Activated CD4-positive, alpha-beta T cell treated with anti-CD3 and anti-CD28 coated beads, Interleukin-2, amount 50 U/mL, for 24 hours (primary cell): ENCODE measurements at regions not wholly inside any gene's neighbourhood (a gene's known extent, or its start where the extent isn't known, plus 50 kb on each side); places are given as distances from the start of the nearest gene placed in this dataset.

Experiments used
- DNase-seq, 2 donors: peaks; one replicate each; pipeline ENCODE4 v3.0.0-alpha.2; 2020; ENCODE audit warnings: low read depth in 1 of 2, low spot score in 1 of 2

GRCh38 chr1:90561103-90561783 is 155.9 kb downstream of the BARHL2 start:
- DNase-seq = no peak

DNA sequence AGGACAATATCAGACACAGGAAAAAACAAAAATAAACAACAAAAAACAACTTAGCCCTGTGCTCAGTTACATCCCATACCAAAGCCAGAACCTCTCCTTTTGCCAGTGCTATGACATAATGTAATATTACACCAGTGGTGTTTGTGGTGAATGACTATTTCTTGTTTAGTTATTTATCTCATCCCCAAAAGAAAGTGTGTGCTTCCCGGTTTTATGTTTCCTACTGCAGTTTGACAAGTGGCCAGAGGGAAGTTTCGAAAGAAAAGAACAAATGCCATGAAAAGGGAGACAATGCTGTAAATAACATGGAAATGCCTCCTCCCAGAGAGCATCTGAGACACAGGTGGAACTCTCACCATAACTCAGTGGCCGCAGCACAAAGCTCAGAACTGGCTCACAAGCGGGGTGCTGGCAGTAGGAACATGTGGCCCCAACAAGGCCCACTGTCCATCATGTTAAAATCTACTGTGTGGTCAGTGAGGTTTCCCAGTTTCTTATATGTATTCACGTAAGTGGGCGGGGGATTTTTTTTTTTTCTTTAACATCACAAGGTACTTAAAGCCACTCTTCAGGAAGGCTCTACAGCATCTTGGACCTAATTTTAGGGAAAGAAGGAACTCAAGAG is 158.2 kb downstream of the BARHL2 start:
- no peak for DNase-seq

- DNase-seq = no peak
Observed at GRCh38 chr1:90558126-90558525, 159.0 kb downstream of the BARHL2 start.

DNA sequence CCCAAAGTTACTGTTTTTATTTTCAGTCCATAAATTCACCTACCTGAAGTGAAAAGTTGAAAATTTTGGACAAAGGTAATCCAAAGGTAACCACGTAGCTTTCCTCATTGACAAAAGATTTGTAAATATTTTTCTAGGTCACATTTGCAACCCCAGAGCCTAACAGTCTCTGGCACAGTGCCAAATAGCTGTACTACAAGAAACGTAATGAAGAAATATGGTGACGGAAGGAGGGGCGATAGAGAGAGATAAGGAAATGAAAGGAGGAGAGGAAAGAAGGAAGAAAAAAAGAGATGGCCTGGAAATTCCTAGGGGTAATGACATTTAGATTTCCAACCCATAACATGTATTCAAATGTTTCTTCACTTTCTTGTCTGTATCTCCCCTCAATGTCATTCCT is 159.4 kb downstream of the BARHL2 start:
- no peak for DNase-seq

DNA sequence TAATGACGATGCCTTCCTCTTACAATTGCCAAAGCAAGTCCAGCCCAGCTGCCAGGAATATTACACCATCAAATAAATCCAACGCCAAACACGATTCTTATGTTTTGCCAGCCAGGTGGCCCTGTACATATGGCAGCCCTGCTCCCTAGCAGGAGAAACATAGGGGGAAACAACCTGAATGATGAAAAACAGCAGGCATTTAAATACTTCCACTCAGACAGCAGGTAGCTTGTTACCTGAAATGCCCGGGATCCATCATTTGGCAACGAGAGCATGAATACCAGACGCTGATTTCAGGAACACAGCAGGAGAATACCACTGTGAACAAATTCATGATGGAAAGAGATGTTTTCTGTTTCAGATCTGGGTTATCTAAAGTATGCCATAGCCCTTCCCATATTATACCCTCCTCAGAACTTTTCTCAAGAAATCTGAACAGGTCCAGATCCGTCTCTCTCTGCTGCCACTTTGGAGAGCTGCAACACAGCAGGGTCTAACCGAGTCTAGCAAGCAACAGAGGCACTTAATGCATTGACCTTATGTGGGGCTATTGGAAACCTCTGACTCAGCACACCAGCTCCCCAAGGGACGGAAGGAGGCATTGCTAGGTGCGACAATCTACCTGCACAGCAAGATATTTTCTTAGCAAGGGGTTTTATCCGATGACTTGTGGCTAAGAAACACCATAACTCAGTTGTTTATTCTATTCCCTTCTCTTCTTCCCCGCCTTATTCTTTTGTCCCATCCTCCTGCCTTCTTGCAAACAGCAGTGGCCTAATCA is 166.3 kb downstream of the BARHL2 start:
- DNase-seq = no peak

DNA sequence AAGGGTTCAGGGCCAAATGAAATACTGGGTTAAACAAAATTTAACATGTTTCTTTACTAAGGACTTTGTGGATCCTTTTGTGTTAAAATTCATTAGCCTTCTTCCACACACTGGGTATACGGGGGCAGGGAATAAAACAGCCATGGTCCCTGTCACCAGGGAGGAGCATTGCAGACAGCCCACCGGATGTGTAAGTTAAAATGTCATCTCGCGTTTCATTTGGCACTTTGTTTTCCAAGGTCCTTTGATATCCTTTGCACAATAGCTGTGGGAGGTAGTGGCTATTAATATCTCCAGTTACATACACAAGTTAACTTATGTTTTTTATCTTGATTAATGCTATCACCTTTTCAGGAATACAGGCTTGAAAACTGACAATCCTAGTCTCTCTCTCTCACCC is 172.7 kb downstream of the BARHL2 start:
- DNase-seq = no peak

DNA sequence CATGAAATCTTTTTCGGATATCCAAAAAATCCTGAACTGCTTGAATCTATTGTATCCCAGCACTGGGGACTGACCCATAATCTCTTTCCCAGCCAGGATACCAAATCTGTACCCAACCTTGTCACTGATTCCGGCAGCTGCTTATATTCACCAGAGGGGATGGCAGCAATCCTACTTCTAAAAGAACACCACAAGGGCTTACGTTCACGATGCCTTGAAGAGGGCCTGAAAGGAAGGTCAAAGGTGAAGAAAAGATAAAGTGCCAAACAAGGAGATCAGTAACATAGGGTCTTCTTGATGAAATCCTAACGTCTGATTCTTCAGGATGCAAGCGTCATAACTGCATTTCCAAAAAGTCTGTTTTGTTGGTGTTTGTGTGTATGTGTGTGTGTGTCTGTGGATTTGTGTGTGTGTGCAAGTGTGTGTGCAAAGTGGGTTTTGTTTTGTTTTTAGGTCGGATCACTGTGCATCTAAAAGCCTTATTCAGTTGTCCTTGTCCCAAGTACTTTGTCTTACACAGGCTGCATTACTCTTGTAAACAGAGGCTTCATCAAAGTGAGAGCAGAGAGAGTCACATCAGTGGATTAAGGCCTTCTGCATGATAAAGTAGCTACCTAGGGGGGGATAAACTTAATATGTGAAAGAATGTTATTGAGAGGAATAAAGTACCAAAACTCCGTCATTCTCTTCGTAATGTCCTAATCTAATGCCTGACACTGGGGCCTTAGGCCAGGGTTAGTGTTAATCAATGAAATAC is 179.3 kb downstream of the BARHL2 start:
- DNase-seq = no peak

GRCh38 chr1:90534663-90535295 is 182.3 kb downstream of the BARHL2 start:
- no peak for DNase-seq

DNA sequence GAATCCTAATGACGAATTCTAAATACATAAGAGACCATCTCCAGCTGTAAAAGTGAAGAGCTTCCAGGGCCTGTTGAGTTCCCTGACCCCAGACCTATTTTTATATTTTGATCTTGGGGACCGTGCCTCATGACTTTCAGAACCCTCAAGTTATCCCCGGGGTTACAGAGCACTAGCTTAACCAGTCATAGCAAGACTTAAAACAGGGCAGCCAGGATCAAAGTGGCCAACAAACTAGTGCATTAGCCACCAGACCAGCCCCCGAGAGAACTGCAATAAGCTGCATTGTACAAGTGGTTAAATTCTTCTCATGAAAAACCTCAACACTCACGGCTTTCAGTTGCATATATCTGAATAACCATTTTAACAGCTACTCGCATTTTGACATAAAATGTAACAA is 183.0 kb downstream of the BARHL2 start:
- no peak for DNase-seq

DNA sequence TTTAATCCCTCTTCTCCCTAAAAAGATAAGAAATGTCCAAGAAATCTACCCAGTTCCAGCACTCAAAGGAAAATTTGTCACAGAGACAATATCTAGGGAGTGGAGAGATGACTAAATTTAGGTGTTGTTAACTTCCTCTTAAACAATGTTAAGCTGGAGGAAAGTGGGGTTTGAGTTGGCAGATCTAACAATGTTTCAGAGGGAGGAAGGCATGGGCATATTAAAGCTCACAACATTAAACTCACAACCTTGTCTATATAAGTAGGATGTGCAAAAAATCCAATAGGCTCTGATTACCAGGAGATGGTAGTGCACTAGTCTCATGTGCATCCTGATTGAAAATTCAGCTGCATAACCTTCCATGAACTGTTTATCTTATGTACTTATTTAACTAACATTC is 190.1 kb downstream of the BARHL2 start:
- DNase-seq = no peak

- no peak for DNase-seq
Observed at GRCh38 chr1:90522432-90522831, 194.7 kb downstream of the BARHL2 start.

- no peak for DNase-seq
Observed at GRCh38 chr1:90513956-90514355, 203.1 kb downstream of the BARHL2 start.

DNA sequence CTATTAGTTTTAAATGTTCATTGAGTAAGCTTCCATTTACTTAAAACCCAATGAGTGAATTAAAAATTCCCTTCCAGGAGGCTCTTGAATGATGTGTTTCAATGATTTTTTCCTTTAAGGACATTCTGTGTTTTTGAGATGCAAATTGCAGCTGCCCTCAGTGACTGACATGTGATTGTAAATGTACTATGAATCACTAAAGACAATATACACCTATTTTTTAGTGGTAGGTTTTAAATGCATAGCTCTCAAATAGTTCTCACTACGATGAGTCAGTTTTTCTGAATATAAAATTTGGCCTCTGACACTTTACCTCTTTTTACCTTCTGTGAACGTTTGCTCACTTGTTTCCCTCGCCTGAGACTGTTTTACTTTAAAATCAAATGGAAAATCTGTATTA is 204.7 kb downstream of the BARHL2 start:
- no peak for DNase-seq

DNA sequence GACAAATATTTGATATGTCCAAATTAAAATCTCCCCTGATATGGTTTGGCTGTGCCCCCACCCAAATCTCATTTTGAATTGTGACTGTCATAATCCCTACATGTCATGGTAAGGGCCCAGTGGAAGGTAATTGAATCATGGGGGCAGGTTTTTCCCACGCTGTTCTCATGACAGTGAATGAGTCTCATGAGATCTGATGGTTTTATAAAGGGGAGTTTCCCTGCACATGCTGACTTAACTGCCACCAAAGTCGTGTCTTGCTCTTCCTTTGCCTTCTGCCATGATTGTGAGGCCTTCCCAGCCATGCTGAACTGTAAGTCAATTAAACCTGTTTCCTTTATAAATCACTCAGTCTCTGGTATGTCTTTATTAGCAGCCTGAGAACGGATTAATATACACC is 207.0 kb downstream of the BARHL2 start:
- no peak for DNase-seq

GRCh38 chr1:90509225-90510048 is 207.7 kb downstream of the BARHL2 start:
- DNase-seq = no peak

DNA sequence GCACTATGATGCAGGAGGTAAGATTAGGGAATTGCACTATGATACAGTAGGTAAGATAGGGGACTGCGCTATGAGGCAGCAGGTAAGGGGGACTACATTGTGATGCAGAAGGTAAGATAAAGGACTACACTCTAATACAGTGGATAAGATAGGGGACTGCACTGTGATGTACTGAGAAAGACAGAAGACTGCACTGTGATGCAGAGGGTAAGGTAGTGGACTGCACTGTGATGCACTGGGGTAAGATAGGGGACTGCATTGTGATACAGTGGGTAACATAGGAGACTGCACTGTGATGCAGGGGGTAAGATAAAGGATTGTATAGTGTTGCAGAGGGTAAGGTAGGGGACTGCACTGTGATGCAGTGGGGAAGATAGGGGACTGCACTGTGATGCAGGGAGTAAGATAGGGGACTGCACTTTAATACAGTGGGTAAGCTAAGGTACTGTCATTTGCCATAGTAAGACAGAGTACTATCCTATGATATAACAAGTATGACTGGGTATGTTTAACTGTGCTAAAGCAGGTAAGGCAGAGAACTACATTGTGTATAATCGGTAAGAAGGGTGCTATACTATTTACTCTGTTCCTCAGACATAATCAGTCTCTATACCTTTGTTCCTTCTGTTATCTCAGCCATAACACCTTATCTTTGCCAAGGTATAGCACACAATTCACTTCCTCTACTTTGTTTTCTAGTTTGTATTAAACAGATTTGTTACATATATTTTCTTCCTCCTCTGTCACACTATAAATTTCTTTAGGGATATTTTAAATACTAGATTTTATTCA is 208.5 kb downstream of the BARHL2 start:
- DNase-seq = no peak

- DNase-seq = no peak
Observed at GRCh38 chr1:90507173-90507572, 209.9 kb downstream of the BARHL2 start.

GRCh38 chr1:90505806-90506205 is 211.3 kb downstream of the BARHL2 start:
- no peak for DNase-seq

DNA sequence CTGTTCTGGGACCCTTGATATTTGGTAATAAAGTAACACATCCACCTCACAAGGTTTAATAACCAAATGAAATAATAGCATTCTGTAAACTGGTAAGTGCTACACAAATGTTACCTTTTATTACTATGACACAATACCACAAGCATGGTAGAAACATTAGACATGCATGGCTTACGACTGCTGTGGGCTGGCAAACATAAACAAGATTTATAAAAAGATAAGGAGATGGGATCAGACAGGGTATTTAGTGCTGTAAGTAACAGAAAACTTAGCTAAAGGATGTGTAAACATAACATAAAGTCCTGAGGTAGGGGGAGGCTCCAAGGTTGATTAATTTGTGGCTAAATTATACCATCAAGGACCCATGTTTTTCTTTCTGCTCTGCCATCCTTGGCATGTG is 212.6 kb downstream of the BARHL2 start:
- DNase-seq = no peak

- DNase-seq = no peak
Observed at GRCh38 chr1:90502696-90503095, 214.4 kb downstream of the BARHL2 start.
